NCI-H187 (cell line): ENCODE measurements at regions not wholly inside any gene's neighbourhood (a gene's known extent, or its start where the extent isn't known, plus 50 kb on each side); places are given as distances from the start of the nearest gene placed in this dataset.
"Not testable (repeated sequence)": the region's sequence is repeated elsewhere in the genome, so short reads cannot be mapped to it uniquely, and the experiment has no call there.

Experiments used
- DNase-seq, 2 experiments: peaks; one replicate each; lab custom pipeline; 2025; lab: John Stamatoyannopoulos, UW

- DNase-seq, result no peak
Measured at GRCh38 chr1:232416026-232416568, 213.8 kb downstream of the SIPA1L2 start.

GRCh38 chr1:232415481-232415880, 214.5 kb downstream of the SIPA1L2 start:
- not testable (repeated sequence) for DNase-seq

- no peak for DNase-seq
Measured at GRCh38 chr1:232414100-232414499, 215.8 kb downstream of the SIPA1L2 start.

GRCh38 chr1:232413674-232414073, 216.3 kb downstream of the SIPA1L2 start:
- DNase-seq, result no peak

GRCh38 chr1:232409584-232409983, 220.3 kb downstream of the SIPA1L2 start:
- DNase-seq, result no peak

- no peak for DNase-seq
Measured at GRCh38 chr1:232407120-232407519, 222.8 kb downstream of the SIPA1L2 start.

- no peak for DNase-seq
Measured at GRCh38 chr1:232405781-232406180, 224.2 kb downstream of the SIPA1L2 start.

GRCh38 chr1:232404981-232405731, 224.8 kb downstream of the SIPA1L2 start:
- DNase-seq, result no peak

GRCh38 chr1:232404227-232404626, 225.7 kb downstream of the SIPA1L2 start:
- DNase-seq, result no peak

- DNase-seq, result no peak
Measured at GRCh38 chr1:232403017-232403714, 226.8 kb downstream of the SIPA1L2 start.

GRCh38 chr1:232398823-232399222, 231.1 kb downstream of the SIPA1L2 start:
- no peak for DNase-seq

GRCh38 chr1:232393444-232394146, 236.3 kb downstream of the SIPA1L2 start:
- DNase-seq, result no peak

GRCh38 chr1:232393010-232393409, 236.9 kb downstream of the SIPA1L2 start:
- no peak for DNase-seq

GRCh38 chr1:232390590-232390989, 239.3 kb downstream of the SIPA1L2 start:
- no peak for DNase-seq

GRCh38 chr1:232389744-232390143, 240.2 kb downstream of the SIPA1L2 start:
- DNase-seq, result no peak

GRCh38 chr1:232388363-232388762, 241.6 kb downstream of the SIPA1L2 start:
- no peak for DNase-seq

- no peak for DNase-seq
Measured at GRCh38 chr1:232386721-232387510, 243.0 kb downstream of the SIPA1L2 start.

GRCh38 chr1:232386294-232386693, 243.6 kb downstream of the SIPA1L2 start:
- DNase-seq, result no peak

GRCh38 chr1:232385221-232385620, 244.7 kb downstream of the SIPA1L2 start:
- DNase-seq, result no peak

GRCh38 chr1:232384171-232384883, 245.6 kb downstream of the SIPA1L2 start:
- DNase-seq, result no peak
